ENCODE measurements at regions not wholly inside any gene's neighbourhood (a gene's known extent, or its start where the extent isn't known, plus 50 kb on each side); places are given as distances from the start of the nearest gene placed in this dataset.

- ChIA-PET POLR2A (no interaction called here), CTCF (no interaction called here)
- no peak for DNase-seq (ENCODE audit: extremely low spot score)
- TF ChIP-seq TARDBP (IDR thresholded peaks at IDR 0.05) (no peak), ZNF384 (IDR thresholded peaks at IDR 0.05) (no peak), HDGF (IDR thresholded peaks at IDR 0.05; ENCODE audit: borderline replicate concordance) (no peak), L3MBTL2 (conservative IDR thresholded peaks at IDR 0.05) (no peak), FOXM1 (IDR thresholded peaks at IDR 0.05; ENCODE audit: borderline replicate concordance) (no peak), NFRKB (IDR thresholded peaks at IDR 0.05) (no peak), CTBP1 (IDR thresholded peaks at IDR 0.05; ENCODE audit: borderline replicate concordance) (no peak), ARNT (IDR thresholded peaks at IDR 0.05) (no peak), SUZ12 (IDR thresholded peaks at IDR 0.05) (no peak), SP1 (IDR thresholded peaks at IDR 0.05) (no peak), FOXA1 (IDR thresholded peaks at IDR 0.05) (no peak), LEF1 (IDR thresholded peaks at IDR 0.05; ENCODE audit: borderline replicate concordance) (no peak), ELF4 (IDR thresholded peaks at IDR 0.05) (no peak), FOXK2 (IDR thresholded peaks at IDR 0.05) (no peak), PKNOX1 (IDR thresholded peaks at IDR 0.05) (no peak), BHLHE40 (IDR thresholded peaks at IDR 0.05; ENCODE audit: borderline replicate concordance) (no peak)
Observed at GRCh38 chrX:13151828-13152517, 107.6 kb upstream of the FAM9C start.

GRCh38 chrX:13149702-13150350, 105.4 kb upstream of the FAM9C start:
- DNase-seq (ENCODE audit: extremely low spot score), result no peak
- POLR2A ChIA-PET, result no interaction called here
- CTCF ChIA-PET, result no interaction called here
- TF ChIP-seq BHLHE40 (IDR thresholded peaks at IDR 0.05; ENCODE audit: borderline replicate concordance), result no peak
- no peak for TF ChIP-seq ELF4 (IDR thresholded peaks at IDR 0.05)
- no peak for TF ChIP-seq PKNOX1 (IDR thresholded peaks at IDR 0.05)
- TF ChIP-seq SP1 (IDR thresholded peaks at IDR 0.05), result no peak
- TF ChIP-seq FOXM1 (IDR thresholded peaks at IDR 0.05; ENCODE audit: borderline replicate concordance), result no peak
- no peak for TF ChIP-seq ARNT (IDR thresholded peaks at IDR 0.05)
- TF ChIP-seq FOXK2 (IDR thresholded peaks at IDR 0.05), result no peak
- TF ChIP-seq TARDBP (IDR thresholded peaks at IDR 0.05), result no peak
- TF ChIP-seq SUZ12 (IDR thresholded peaks at IDR 0.05), result no peak
- TF ChIP-seq HDGF (IDR thresholded peaks at IDR 0.05; ENCODE audit: borderline replicate concordance), result no peak

GRCh38 chrX:13147733-13148132, 103.3 kb upstream of the FAM9C start:
- DNase-seq (ENCODE audit: extremely low spot score), result no peak
- ChIA-PET POLR2A (no interaction called here), CTCF (no interaction called here)
- TF ChIP-seq FOXM1 (IDR thresholded peaks at IDR 0.05; ENCODE audit: borderline replicate concordance) (no peak), FOXA1 (IDR thresholded peaks at IDR 0.05) (no peak), ZNF384 (IDR thresholded peaks at IDR 0.05) (no peak), ARNT (IDR thresholded peaks at IDR 0.05) (no peak)

- no peak for DNase-seq (ENCODE audit: extremely low spot score)
- ChIA-PET CTCF (no interaction called here), POLR2A (no interaction called here)
- TF ChIP-seq CTBP1 (IDR thresholded peaks at IDR 0.05; ENCODE audit: borderline replicate concordance) (no peak), L3MBTL2 (conservative IDR thresholded peaks at IDR 0.05) (no peak), FOXK2 (IDR thresholded peaks at IDR 0.05) (no peak), TARDBP (IDR thresholded peaks at IDR 0.05) (no peak), BHLHE40 (IDR thresholded peaks at IDR 0.05; ENCODE audit: borderline replicate concordance) (no peak), ZNF384 (IDR thresholded peaks at IDR 0.05) (no peak), LEF1 (IDR thresholded peaks at IDR 0.05; ENCODE audit: borderline replicate concordance) (no peak), ARNT (IDR thresholded peaks at IDR 0.05) (no peak), NFRKB (IDR thresholded peaks at IDR 0.05) (no peak), HDGF (IDR thresholded peaks at IDR 0.05; ENCODE audit: borderline replicate concordance) (no peak)
Observed at GRCh38 chrX:13147147-13147546, 102.7 kb upstream of the FAM9C start.

GRCh38 chrX:13144927-13145655, 100.7 kb upstream of the FAM9C start:
- ChIA-PET POLR2A (no interaction called here), CTCF (no interaction called here)
- DNase-seq (ENCODE audit: extremely low spot score), result no peak

More at GRCh38 chrX:13144927-13145655, 100.7 kb upstream of the FAM9C start:
- TF ChIP-seq HDGF (IDR thresholded peaks at IDR 0.05; ENCODE audit: borderline replicate concordance) (no peak), SUZ12 (IDR thresholded peaks at IDR 0.05) (no peak), FOXM1 (IDR thresholded peaks at IDR 0.05; ENCODE audit: borderline replicate concordance) (no peak), LEF1 (IDR thresholded peaks at IDR 0.05; ENCODE audit: borderline replicate concordance) (no peak), ZNF384 (IDR thresholded peaks at IDR 0.05) (no peak), ARNT (IDR thresholded peaks at IDR 0.05) (no peak), CTBP1 (IDR thresholded peaks at IDR 0.05; ENCODE audit: borderline replicate concordance) (no peak), NFRKB (IDR thresholded peaks at IDR 0.05) (no peak), BHLHE40 (IDR thresholded peaks at IDR 0.05; ENCODE audit: borderline replicate concordance) (no peak), TARDBP (IDR thresholded peaks at IDR 0.05) (no peak), PKNOX1 (IDR thresholded peaks at IDR 0.05) (no peak), L3MBTL2 (conservative IDR thresholded peaks at IDR 0.05) (no peak), SP1 (IDR thresholded peaks at IDR 0.05) (no peak), FOXK2 (IDR thresholded peaks at IDR 0.05) (no peak), FOXA1 (IDR thresholded peaks at IDR 0.05) (no peak)
